MM.1S (cell line): ENCODE measurements at regions not wholly inside any gene's neighbourhood (a gene's known extent, or its start where the extent isn't known, plus 50 kb on each side); places are given as distances from the start of the nearest gene placed in this dataset.
"Not testable (repeated sequence)": the region's sequence is repeated elsewhere in the genome, so short reads cannot be mapped to it uniquely, and the experiment has no call there.

Experiments used
- CTCF ChIP-seq: fragments of 300-600 bp; sonication (generic); IDR thresholded peaks from 2 replicates; pipeline ENCODE4 v1.5.1; 2016; ENCODE audit warnings: antibody characterized with exemption, low read length, mixed read lengths
- EZH2 ChIP-seq: fragments of 300-600 bp; sonication (generic); optimal IDR thresholded peaks from 2 replicates; pipeline ENCODE3; 2017; ENCODE audit warnings: low read depth, mild to moderate bottlenecking, antibody characterized with exemption, low read length, mixed read lengths

- not testable (repeated sequence) for TF ChIP-seq CTCF, EZH2
These were observed 90.0 kb downstream of the HLX start for GRCh38 chr1:220969281-220969680.
